Hepatocyte (in vitro differentiated cells): ENCODE measurements at regions not wholly inside any gene's neighbourhood (a gene's known extent, or its start where the extent isn't known, plus 50 kb on each side); places are given as distances from the start of the nearest gene placed in this dataset.

Experiments used
- DNase-seq: peaks from one replicate; pipeline ENCODE4 v3.0.0-alpha.2; 2016; ENCODE audit warnings: low spot score
- H2AFZ ChIP-seq: fragments of 200-600 bp; sonication (generic); 2 replicates; pipeline ENCODE4 v1.6.0; 2016; ENCODE audit warnings: antibody characterized with exemption, mild to moderate bottlenecking
- H3K27ac ChIP-seq: fragments of 200-600 bp; sonication (generic); 2 replicates; pipeline ENCODE4 v1.5.1; 2016; ENCODE audit warnings: mild to moderate bottlenecking
- H3K27me3 ChIP-seq: fragments of 200-600 bp; sonication (generic); 2 replicates; pipeline ENCODE4 v1.6.1; 2016
- H3K36me3 ChIP-seq: fragments of 200-600 bp; sonication (generic); replicated peaks from 2 replicates; pipeline ENCODE4 v1.5.1; 2016; ENCODE audit warnings: low read depth; ENCODE audit not compliant: insufficient read depth
- H3K4me1 ChIP-seq: fragments of 200-600 bp; sonication (generic); 2 replicates; pipeline ENCODE4 v1.5.1; 2016; ENCODE audit warnings: mild to moderate bottlenecking, moderate library complexity; ENCODE audit not compliant: insufficient read depth
- H3K4me2 ChIP-seq: fragments of 200-600 bp; sonication (generic); 2 replicates; pipeline ENCODE4 v1.6.0; 2016
- H3K4me3 ChIP-seq: fragments of 200-600 bp; sonication (generic); 2 replicates; pipeline ENCODE4 v1.5.1; 2016; ENCODE audit warnings: mild to moderate bottlenecking
- H3K79me2 ChIP-seq: fragments of 200-600 bp; sonication (generic); 2 replicates; pipeline ENCODE4 v1.6.0; 2017; ENCODE audit warnings: mild to moderate bottlenecking
- H3K9me2 ChIP-seq: fragments of 200-600 bp; sonication (generic); replicated peaks from 2 replicates; pipeline ENCODE4 v1.6.0; 2017; ENCODE audit warnings: mild to moderate bottlenecking; ENCODE audit not compliant: insufficient read depth
- H3K9me3 ChIP-seq: fragments of 200-600 bp; sonication (generic); 2 replicates; pipeline ENCODE4 v1.5.1; 2016; ENCODE audit warnings: low read depth, mild to moderate bottlenecking
- H4K20me1 ChIP-seq: fragments of 200-600 bp; sonication (generic); 2 replicates; pipeline ENCODE4 v1.6.0; 2016; ENCODE audit warnings: mild to moderate bottlenecking; ENCODE audit not compliant: insufficient read depth, poor library complexity, severe bottlenecking
- CTCF ChIP-seq: fragments of 200-600 bp; sonication (generic); IDR thresholded peaks from 2 replicates; pipeline ENCODE4 v1.5.1; 2016; ENCODE audit warnings: antibody characterized with exemption, mild to moderate bottlenecking; ENCODE audit not compliant: poor library complexity
- EZH2 ChIP-seq: fragments of 200-600 bp; sonication (generic); IDR thresholded peaks from 2 replicates; pipeline ENCODE4 v1.6.1; 2016; ENCODE audit warnings: antibody characterized with exemption, mild to moderate bottlenecking, borderline replicate concordance
- EZH2phosphoT487 ChIP-seq: fragments of 200-600 bp; sonication (generic); IDR thresholded peaks from one replicate; pipeline ENCODE4 v1.6.1; 2018; ENCODE audit warnings: antibody characterized with exemption, mild to moderate bottlenecking, low read depth, moderate library complexity; ENCODE audit not compliant: unreplicated experiment, severe bottlenecking
- WGBS: methylation state at CpG from one replicate; pipeline ENCODE4 v1.1.6; 2016; ENCODE audit warnings: low lambda C conversion rate; ENCODE audit errors: missing lambda C conversion rate; 5-methylcytosine and 5-hydroxymethylcytosine counted together

- H3K9me2 ChIP-seq = no peaks in the 10 kb centered on the region
- H3K27me3 ChIP-seq = no peaks in the 10 kb centered on the region
- no peak overlapping the region for H3K4me2 ChIP-seq
- no peak overlapping the region for H2AFZ ChIP-seq
- H3K4me1 ChIP-seq = peaks cover 3% of the 10 kb centered on the region
- no peaks in the 10 kb centered on the region for H4K20me1 ChIP-seq
- H3K4me3 ChIP-seq = no peak overlapping the region
- no peaks in the 10 kb centered on the region for H3K36me3 ChIP-seq
- TF ChIP-seq CTCF = no peak
- TF ChIP-seq EZH2phosphoT487 = no peak
- no peak for TF ChIP-seq EZH2
- H3K27ac ChIP-seq = no peak overlapping the region
- no peak for DNase-seq
- 33% methylated on average over 1 of the region's 1 CpG for WGBS
- no peaks in the 10 kb centered on the region for H3K79me2 ChIP-seq
- H3K9me3 ChIP-seq = no peaks in the 10 kb centered on the region
Measured at GRCh38 chr6:126949786-126950185, 168.7 kb upstream of the RSPO3 start.

GRCh38 chr6:126955621-126956020 is 162.8 kb upstream of the RSPO3 start:
- Histone ChIP-seq H3K27ac (no peak overlapping the region), H3K4me1 (no peaks in the 10 kb centered on the region), H4K20me1 (no peaks in the 10 kb centered on the region), H3K4me3 (no peak overlapping the region), H2AFZ (no peak overlapping the region), H3K79me2 (no peaks in the 10 kb centered on the region), H3K9me3 (no peaks in the 10 kb centered on the region), H3K9me2 (no peaks in the 10 kb centered on the region), H3K36me3 (no peaks in the 10 kb centered on the region), H3K4me2 (no peak overlapping the region), H3K27me3 (no peaks in the 10 kb centered on the region)
- WGBS = 92% methylated on average over 1 of the region's 1 CpG
- TF ChIP-seq EZH2phosphoT487 = no peak
- no peak for TF ChIP-seq EZH2
- TF ChIP-seq CTCF = no peak
- no peak for DNase-seq

GRCh38 chr6:126957721-126958120 is 160.8 kb upstream of the RSPO3 start:
- Histone ChIP-seq H2AFZ (no peak overlapping the region), H3K27me3 (no peaks in the 10 kb centered on the region), H4K20me1 (no peaks in the 10 kb centered on the region), H3K4me3 (no peak overlapping the region), H3K36me3 (no peaks in the 10 kb centered on the region), H3K4me1 (no peaks in the 10 kb centered on the region), H3K9me3 (no peaks in the 10 kb centered on the region), H3K9me2 (no peaks in the 10 kb centered on the region), H3K79me2 (no peaks in the 10 kb centered on the region), H3K4me2 (no peak overlapping the region), H3K27ac (no peak overlapping the region)
- no peak for DNase-seq
- WGBS = 88% methylated on average over 3 of the region's 3 CpGs
- TF ChIP-seq EZH2 (no peak), CTCF (no peak), EZH2phosphoT487 (no peak)

DNA sequence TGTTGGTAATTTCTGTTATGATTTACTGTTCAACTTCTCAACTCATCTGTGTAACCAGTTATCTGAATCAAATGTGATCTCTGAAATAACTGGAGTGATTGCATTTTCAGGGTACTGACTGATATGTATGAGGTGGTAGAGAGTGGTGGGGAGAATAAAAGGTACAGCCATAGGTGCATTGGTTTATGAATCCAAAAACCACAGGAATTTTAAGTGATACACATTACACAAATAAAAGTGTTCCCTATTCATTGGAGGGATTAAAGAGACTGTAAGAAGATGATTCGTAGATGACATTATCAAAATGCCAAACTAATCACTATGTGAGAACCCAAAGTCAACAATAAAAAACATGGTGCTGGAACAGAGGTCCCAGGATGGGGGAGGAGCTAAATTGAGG is 158.7 kb upstream of the RSPO3 start:
- Histone ChIP-seq H3K4me2 (no peak overlapping the region), H3K4me1 (no peaks in the 10 kb centered on the region), H4K20me1 (no peaks in the 10 kb centered on the region), H3K4me3 (no peak overlapping the region), H3K9me2 (no peaks in the 10 kb centered on the region), H3K27me3 (no peaks in the 10 kb centered on the region), H3K9me3 (no peaks in the 10 kb centered on the region), H3K27ac (no peak overlapping the region), H2AFZ (no peak overlapping the region), H3K36me3 (no peaks in the 10 kb centered on the region), H3K79me2 (no peaks in the 10 kb centered on the region)
- no peak for DNase-seq
- 56% methylated on average over 1 of the region's 1 CpG for WGBS
- TF ChIP-seq EZH2 = no peak
- TF ChIP-seq CTCF = no peak
- no peak for TF ChIP-seq EZH2phosphoT487
